Anterior cingulate cortex (tissue), 58 donors: ENCODE measurements at regions not wholly inside any gene's neighbourhood (a gene's known extent, or its start where the extent isn't known, plus 50 kb on each side); places are given as distances from the start of the nearest gene placed in this dataset.

ENCODE experiments used
- DNase-seq, 58 donors: peaks; one replicate each; lab custom pipeline; 2025; lab: John Stamatoyannopoulos, UW

DNA sequence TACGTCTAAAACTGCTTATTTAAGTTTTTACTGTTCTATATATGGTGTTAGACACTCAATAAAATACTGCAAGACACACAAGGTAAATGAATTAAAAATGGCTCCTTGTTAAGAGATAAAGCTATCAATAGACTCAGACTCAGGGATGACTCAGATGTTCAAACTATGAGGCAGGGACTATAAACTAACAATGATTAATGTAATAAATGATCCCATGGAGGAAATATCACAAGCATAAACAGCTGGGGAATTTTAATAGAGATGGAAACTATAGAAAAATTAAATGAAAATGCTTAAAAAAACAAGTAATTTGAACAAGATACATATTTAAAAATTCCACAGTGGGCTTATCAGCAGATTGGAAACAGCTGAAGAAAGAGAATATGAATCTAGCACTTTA is 650.8 kb downstream of the DCDC2C start:
- no peak for DNase-seq

DNA sequence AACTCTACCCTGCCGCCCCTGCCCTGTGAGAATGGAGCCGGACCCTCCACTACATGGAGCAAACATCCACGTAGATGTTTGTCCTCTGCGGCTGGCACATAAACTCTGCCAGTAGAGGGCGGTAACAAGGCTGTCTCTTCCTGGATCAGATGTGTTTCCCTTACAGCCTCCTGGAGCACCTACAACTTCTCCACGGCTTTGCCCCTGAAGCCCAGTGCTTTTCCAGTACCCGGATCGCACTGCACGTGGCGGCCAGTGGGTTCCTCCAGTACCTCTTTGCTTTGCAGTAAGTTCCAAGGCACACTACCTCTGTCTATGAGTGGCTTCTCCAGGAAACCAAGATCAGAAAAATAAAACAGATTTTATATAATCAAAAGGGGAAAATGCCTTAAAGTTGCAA is 651.3 kb downstream of the DCDC2C start:
- DNase-seq = no peak

DNA sequence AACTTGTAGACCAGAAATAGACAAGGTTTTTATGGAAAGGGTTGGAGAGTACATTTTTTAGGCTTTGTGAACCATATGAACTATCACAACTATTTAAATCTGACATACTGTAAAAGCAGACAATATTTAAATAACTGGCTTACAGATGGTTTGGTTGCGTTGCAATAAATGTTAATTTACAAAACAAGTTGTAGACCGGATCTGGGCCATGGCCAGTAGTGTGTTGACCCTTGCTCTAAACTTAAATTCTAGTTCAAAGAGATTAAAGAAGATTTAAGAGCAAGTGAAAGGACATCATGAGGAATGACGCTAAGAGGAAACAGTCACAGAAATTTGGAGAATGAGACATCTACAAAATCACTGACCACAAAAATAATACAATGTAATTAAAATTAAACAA is 652.7 kb downstream of the DCDC2C start:
- DNase-seq = no peak

DNA sequence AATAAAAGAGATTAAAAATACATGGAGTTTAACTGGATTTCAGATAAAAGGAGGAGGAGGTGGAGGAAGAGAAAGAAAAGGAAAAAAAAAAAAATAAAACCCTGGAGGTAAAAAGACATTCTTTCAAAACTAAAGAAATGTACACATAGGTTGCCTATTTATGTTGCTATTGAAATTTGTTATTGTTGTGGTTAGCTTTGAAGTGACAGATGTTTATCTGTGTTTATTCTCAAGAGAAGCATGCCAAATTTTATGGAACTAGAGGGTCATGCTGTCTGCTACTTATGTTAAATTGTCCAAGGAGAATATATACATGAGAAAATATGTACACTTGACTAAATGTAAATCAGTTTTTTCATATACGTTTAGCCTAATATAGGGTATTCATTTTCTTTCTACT is 653.2 kb downstream of the DCDC2C start:
- no peak for DNase-seq

DNA sequence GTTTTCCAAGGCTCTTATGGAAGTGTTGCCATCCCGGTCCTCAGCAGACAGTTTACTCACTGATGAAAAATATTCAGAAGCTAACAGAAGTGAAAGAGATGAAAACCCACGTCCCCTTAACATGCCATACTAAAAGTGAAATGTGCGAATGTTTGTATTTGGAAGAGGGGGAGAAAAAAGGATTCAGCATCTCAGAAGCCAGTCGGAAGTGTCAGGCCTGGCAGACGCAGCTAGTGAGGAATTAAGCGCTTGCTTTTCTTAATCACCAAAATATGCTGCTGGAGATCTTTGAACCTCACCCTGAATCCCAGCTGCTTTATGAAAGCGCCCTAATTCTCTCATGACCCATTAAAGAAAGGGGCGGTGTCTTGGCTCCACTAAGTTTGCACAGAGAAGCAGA is 653.7 kb downstream of the DCDC2C start:
- DNase-seq = no peak

DNA sequence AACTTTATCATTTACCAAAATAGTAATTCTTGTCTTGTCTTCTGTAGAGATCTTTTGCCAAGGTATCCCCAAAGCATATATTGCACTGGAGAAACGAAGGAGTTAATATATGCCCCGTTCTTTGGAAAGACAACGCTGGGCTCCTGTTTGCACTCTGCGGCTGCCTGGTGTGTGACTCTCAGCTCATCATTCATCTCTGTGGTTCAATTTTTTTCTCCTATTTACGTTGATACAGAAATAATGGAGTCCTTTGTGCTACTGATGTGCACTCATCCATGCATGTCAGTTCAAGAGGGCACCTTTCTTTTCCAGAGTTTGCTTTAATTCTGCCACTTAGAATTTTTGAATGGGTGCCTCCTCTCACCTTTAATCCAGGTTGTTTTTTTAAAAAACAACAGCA is 655.5 kb downstream of the DCDC2C start:
- DNase-seq = no peak

DNA sequence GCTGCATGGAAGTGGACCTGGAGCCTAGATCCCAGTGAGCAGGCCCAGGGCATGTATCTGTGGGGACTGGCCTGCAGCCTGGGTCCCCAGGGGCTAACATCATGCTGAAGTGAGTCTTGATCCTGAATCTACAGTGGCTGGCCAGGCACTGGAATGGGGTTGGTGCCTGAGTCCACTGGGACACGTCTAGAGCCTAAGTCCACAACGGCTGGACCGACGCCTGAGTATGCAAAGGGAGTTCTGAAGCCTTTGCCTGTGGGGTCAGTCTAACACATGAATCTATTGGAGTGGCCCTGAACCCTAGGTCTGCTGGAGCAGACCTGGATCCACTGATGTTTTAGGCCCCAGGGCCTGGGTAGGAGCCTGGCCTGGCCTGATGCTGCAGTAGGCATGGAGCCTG is 665.5 kb downstream of the DCDC2C start:
- DNase-seq = no peak

DNA sequence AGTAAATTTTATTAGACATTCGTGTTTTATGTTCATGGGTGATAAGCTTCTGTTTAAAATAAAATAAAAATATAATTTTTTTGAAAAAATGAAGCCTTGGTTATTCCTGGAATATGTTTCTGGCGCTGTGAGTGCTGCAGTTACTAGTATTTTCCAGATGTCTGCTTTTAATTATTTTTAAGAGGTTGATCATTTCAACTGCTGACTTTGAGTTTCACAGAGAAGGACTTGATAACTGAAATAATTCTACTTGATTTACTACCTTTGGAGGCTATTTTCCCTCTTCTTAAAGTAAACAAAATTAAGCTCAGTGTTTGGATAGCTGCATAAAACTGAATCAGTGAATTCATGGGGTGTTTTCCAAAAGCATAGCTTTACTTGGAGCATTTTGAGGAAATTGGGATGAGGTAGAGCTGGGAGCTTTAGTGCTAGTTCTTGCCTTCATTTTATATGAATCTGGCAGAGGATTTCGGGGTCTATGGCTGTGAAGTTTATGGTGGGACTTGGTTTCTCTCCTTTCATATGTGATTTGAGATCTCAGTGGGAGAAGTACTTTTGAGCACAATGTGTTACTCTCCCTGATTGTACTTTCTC is 666.5 kb downstream of the DCDC2C start:
- no peak for DNase-seq

DNA sequence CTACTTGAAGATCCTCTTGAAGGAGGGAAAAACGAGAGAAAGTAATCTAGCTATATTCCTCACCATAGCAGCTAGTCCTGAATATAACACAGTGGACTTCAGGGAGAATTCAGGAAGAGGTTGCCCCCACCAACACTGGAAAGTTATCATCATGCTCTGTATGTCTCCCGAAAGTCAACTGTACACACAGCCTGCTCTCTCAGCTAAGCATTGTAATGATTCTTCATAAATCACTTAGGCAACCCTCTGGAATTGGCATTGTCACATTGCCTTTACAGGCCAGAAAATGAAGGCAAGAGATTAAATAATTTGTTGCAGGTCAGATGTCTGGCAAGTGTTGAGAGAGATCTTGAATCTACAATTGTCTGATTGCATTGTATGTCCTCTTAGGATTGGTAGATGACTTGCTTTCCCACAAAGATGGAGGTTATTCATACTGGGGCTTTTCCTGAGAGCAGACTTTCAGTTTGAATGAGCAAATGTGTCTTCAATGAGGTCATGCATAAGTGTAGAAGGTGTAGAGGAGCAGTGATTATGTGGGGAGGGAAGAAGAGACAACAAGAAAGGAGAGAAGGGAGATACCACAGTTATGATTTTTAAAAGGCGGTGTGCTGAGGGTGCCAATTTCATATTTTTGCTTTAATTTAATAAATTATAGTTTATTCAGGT is 667.2 kb downstream of the DCDC2C start:
- DNase-seq = no peak

DNA sequence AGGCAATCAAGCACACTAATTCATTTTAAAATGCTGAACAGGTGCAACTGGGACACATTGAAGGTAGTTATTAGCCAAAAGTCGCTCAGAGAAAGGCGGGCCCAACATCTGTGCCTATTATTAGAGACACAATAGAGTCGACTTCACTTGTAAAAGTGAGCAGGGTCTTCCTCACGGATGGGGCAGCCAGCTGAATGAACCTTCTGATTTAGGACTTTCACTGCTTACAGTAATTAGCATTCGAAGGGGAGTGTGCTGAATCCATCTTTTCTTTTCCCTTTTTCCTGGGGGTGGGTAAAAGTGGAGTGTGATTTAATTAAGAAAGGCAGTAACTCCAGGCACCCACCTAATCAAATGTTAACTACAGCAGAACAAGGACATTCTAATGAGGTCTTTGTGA is 677.7 kb downstream of the DCDC2C start:
- DNase-seq = no peak

DNA sequence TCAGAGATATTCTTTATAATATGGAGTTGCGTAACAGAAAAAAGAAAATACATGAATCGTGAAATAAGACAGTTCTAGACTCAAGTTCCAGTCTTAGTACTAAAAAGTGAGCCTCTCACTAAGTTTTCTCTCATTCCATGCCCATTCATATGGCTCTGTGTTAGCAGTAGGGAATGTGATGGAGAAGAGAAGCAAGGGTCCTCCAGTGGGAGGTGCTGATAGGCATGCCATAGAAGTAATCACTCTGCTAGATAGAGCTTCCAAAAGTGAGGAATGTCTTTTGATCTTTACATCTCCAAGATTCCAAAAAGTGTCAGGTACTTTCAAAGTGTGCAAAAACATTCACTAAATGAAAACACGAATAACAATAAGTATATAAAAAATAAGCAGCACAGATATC is 678.4 kb downstream of the DCDC2C start:
- DNase-seq = no peak

DNA sequence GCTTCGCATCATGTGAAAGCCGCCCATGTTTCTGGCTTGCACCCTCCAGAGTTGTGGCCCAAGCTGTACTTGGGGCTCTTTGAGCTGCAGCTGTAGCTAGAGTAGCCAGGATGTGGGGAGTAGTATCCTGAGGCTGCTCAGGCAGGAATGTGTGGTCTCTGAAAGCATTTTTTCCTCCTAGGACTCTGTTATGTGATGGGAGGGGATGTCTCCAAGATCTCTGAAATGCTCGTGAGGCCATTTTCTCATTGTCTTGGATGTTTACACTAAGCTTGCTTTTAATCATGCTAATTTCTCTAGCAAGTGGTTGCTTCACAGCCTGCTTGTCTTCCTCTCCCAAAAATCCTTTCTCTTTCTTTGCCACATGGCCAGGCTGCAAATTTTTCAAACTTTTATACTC is 687.6 kb downstream of the DCDC2C start:
- DNase-seq = no peak

DNA sequence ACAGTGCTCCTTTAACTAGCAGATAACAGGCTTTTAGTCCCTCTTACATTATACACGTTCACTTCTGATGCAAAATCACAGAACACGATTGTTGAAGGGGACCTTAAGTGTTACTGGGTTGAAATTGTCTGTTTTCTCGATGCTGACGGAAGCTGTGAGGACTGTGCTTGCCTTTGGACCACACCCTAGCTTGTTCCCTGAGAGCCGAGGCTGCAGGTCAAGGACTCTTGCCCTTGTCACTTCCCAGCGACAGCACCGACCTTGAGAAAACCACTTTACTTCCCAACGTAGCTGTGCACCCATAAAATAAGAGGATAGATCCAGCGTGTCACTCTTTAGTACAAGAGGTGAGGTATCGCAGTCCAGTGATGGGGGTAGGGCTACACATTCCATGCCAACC is 701.0 kb downstream of the DCDC2C start:
- no peak for DNase-seq

DNA sequence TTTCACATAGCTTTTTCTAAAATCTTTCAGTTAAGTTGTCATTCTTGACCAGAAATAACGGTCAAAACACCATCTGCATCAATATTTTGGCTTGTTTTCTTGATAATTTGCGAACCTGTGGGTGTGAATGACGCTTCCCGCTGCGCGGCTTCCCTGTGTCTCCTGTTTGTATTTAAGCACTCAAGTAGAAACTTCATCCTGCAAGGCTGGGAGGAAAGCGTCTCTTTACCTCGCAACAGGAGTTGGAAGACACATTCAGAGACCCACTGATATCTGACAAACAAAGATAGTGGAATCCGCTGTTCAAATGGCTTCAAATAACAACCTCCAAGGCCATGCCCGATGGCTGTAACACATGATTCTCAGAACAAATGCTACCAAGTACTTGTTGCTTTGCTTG is 704.9 kb downstream of the DCDC2C start:
- DNase-seq = no peak

DNA sequence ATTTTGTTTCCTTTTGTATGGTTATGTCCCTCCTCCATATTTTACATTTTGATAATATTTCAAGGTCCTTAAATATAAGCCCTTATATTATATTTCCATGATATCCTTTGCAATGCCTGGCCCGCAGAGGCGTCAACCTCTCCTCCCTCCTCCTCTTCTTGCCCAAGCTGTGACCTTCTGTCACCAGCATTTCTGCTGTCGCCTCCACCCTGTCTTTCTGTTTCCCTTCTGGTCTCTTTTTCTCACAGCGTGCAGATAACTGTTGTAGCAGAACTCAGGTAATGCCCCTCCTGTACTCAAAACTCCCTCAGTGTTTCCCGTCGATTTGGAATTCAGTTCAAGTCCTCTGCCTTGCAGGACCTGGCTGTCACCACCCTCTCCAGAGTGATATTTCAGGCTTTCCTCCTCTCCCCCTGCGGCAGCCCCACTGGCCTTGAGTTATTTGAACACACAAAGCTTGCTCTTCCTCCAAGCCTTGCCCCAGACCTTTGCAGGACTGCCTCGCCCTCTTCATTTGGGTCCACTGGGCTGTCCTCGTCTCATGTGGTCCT is 709.3 kb downstream of the DCDC2C start:
- no peak for DNase-seq

DNA sequence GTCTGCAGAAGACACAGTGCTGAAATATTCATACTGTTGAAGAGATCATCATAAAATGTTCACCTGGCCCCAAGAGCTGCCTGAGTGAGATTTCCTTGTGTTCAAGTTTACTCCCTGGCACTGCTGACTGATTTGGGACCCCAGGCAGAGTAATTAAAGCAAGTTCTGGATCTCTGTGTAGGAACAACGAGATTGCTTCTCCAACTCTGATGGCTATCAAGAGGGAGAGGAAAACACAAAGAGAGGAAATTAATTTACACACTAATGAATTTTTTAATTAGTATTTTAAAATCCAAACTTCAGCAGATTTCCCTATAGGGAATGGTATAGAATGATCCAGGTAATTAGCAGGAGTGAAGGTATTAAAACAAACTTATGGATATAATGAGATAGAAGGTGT is 711.8 kb downstream of the DCDC2C start:
- no peak for DNase-seq

DNA sequence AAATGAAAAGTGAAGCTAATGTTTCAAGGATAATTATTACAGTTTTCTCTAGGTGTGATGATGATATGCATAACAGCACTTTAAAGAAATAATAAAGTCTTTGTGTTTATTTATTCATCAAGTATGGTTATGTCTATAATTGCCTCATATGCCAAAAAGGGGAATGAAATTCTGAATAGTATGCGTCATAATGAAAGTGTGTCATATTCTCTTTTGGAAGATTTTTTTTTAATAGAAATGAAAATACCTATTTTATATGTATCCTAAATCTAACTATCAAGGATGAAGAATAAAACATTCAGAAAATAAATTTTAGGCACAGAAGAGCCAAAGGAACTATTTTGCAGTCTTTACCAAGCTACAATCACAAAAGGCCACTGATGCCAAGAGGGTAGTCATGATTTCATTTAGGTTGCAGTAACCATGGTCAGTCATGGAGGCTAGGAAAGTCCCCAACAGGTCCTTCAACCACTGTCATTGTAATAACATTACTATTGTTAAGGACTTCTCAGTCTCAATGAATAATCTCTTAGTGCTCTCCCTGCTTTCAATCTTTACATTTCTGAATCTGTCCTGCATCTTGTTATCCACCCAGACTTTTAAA is 712.5 kb downstream of the DCDC2C start:
- no peak for DNase-seq

DNA sequence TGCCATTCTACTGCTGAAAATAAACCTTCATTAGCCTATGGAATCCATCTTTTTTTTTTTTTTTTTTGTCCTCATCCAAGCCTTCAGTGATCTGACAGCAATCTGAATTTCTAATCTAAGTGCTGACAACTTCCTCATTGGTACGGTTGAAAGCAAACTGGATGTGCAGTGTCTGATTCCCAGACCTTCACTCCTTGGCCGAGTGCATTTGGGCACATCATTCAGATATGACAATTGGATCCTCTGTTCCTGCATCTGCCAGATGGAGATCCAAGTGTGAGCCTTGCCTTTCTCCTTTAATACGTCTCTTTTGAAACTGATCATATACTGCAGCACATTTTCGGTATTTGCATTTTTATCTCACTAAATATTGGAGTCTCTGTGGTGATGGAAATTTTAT is 713.1 kb downstream of the DCDC2C start:
- DNase-seq = peak in 1 of 58 donors; percentile 2

DNA sequence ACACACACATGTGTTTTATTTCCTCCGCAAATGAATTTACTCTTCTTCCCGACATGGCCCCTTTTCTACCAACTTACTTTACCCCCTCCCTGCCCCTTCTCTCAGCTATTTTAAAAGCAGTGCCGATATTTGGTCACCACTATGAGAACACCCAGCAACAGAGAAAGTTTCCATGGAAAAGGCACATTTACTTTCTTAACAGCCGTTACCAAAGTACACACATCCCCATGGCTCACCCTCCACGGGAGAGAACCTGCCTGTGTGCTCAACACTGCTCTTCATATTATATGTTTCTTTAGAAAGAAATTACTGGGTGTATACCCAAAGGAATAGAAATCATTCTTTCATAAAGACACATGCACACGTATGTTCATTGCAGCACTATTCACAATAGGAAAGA is 714.4 kb downstream of the DCDC2C start:
- DNase-seq = no peak

DNA sequence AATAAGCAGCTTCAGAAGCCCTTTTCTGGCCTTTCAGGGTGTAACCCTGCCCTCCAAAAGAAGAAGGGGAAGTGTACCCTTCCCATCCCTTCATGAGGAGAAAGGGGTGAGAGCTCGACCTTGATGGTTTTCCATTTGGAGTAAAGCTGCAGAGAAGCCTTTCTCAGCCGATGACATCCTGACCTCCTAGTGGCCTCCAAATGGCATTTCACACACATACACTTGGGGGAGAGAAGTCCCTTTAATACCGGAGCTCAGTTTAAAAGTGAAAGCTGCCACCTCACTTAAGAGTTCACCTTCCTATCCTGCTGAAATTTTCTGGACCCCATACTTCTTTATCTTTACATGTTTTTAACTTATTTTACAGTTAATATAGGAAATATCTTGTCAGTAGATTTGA is 716.7 kb downstream of the DCDC2C start:
- DNase-seq = no peak

DNA sequence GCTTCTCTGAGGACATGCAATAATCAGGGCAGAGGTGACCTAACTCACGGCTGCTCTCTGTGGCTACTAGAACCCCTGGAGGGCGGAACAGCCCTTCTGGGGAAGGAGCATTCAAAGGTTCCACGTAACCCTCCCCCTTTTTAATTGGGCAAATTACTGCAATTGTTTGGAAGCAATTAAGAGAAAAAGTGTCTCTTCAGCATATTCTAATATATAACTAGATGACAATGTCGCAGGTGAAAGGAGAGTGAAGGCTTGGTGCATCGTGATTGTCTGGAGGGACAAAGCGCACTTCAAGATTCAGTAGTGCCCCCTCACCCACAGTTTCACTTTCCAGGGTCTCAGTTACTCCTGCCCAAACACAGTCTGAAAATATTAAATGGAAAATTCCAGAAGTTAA is 720.8 kb downstream of the DCDC2C start:
- no peak for DNase-seq

DNA sequence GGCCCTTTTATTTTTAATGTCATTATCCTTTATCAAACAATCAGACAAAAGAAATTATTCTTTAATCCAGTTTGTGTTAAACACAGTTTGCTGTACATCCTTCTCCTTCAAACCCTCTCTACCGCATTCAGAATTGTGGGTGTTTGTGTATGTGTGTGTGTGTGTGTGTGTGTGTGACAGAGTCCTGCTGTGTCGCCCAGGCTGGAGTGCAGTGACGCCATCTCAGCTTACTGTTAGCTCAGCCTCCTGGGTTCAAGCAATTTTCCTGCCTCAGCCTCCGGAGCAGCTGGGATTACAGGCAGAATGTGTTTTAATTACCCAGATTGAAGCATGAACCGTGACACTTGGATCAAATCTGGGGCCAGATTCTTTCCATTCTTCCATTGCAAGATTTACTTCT is 723.7 kb downstream of the DCDC2C start:
- DNase-seq = no peak
